B cell (primary cell): ENCODE measurements at regions not wholly inside any gene's neighbourhood (a gene's known extent, or its start where the extent isn't known, plus 50 kb on each side); places are given as distances from the start of the nearest gene placed in this dataset.

Experiments used
- ATAC-seq: fragments of 200-7000 bp; cut with Tn5 transposase; one replicate; pipeline ENCODE4 v1.10.0; 2021; ENCODE audit warnings: low read depth, mild to moderate bottlenecking, moderate number of reproducible peaks, moderate library complexity
- CTCF ChIA-PET: fragments of 350-600 bp; sonication (Branson Sonifier 250); formaldehyde crosslinking; loops from one replicate; lab custom pipeline; 2021; ENCODE audit warnings: antibody characterized with exemption, inconsistent platforms; lab: Charles Lee
- POLR2A ChIA-PET: fragments of 350-600 bp; sonication (Branson Sonifier 250); formaldehyde crosslinking; loops from one replicate; lab custom pipeline; 2021; ENCODE audit warnings: antibody characterized with exemption; lab: Charles Lee
- DNase-seq: peaks from one replicate; pipeline ENCODE4 v3.0.0; 2013
- H2AFZ ChIP-seq: 2 replicates; pipeline ENCODE4 v1.6.1; 2012; ENCODE audit warnings: mild to moderate bottlenecking, low read depth, low read length; ENCODE audit not compliant: insufficient read depth, poor library complexity, severe bottlenecking
- H3K27ac ChIP-seq, 2 donors: 1 replicate in 1 of 2; 2 replicates in 1 of 2; pipeline ENCODE4 v1.5.1; 2012 to 2013; ENCODE audit warnings: low read length in 2 of 2, mild to moderate bottlenecking in 2 of 2, moderate library complexity in 1 of 2
- H3K27me3 ChIP-seq, 4 experiments: fragments of 200-600 bp in 1 of 4; sonication (generic) in 1 of 4; replicated peaks in 1 of 4; 1 replicate in 2 of 4; 2 replicates in 2 of 4; pipeline versions ENCODE4 v1.6.1 to v1.7.0; 2013 to 2016; ENCODE audit warnings: low read length in 3 of 4, mild to moderate bottlenecking in 2 of 4, mixed read lengths in 1 of 4, moderate library complexity in 1 of 4; ENCODE audit not compliant: insufficient read depth in 4 of 4, control insufficient read depth in 3 of 4; ENCODE audit errors: control extremely low read depth in 1 of 4
- H3K36me3 ChIP-seq, 2 experiments: replicated peaks in 1 of 2; 1 replicate in 1 of 2; 2 replicates in 1 of 2; pipeline versions ENCODE4 v1.6.1 to v1.7.1; 2013; ENCODE audit warnings: low read length in 1 of 2; ENCODE audit not compliant: insufficient read depth in 2 of 2, control insufficient read depth in 1 of 2; ENCODE audit errors: control extremely low read depth in 1 of 2, extremely low read depth in 1 of 2
- H3K4me1 ChIP-seq, 2 donors: fragments of 200-600 bp in 1 of 2; sonication (generic) in 1 of 2; 1 replicate in 1 of 2; 2 replicates in 1 of 2; pipeline versions ENCODE4 v1.5.1 to v1.6.1; 2013 to 2017; ENCODE audit warnings: low read length in 2 of 2; ENCODE audit not compliant: control insufficient read depth in 2 of 2, insufficient read depth in 2 of 2
- H3K4me2 ChIP-seq: replicated peaks from 2 replicates; pipeline ENCODE3; 2012; ENCODE audit warnings: mild to moderate bottlenecking, low read depth, low read length; ENCODE audit not compliant: poor library complexity, severe bottlenecking
- H3K4me3 ChIP-seq, 5 experiments: fragments of 200-600 bp in 1 of 5; sonication (generic) in 1 of 5; 1 replicate in 3 of 5; 2 replicates in 2 of 5; pipeline versions ENCODE4 v1.5.1 to v1.7.0; 2011 to 2016; ENCODE audit warnings: low read length in 4 of 5, mild to moderate bottlenecking in 4 of 5, low read depth in 2 of 5, control low read depth in 1 of 5, moderate library complexity in 1 of 5; ENCODE audit not compliant: insufficient read depth in 1 of 5; ENCODE audit errors: control extremely low read depth in 1 of 5, extremely low read depth in 1 of 5
- H3K79me2 ChIP-seq: fragments of 200-600 bp; sonication (generic); one replicate; pipeline ENCODE4 v1.6.0; 2016; ENCODE audit warnings: low read length; ENCODE audit not compliant: control insufficient read depth, insufficient read depth
- H3K9ac ChIP-seq: fragments of 200-600 bp; sonication (generic); 2 replicates; pipeline ENCODE4 v1.6.1; 2017; ENCODE audit warnings: mild to moderate bottlenecking, low read length, moderate library complexity
- H3K9me3 ChIP-seq, 3 donors: one replicate each; pipeline versions ENCODE4 v1.6.1 to v1.7.1; 2013; ENCODE audit warnings: low read length in 2 of 3; ENCODE audit not compliant: control insufficient read depth in 2 of 3, insufficient read depth in 1 of 3; ENCODE audit errors: control extremely low read depth in 1 of 3
- H4K20me1 ChIP-seq: 2 replicates; pipeline ENCODE4 v1.6.0; 2012; ENCODE audit warnings: mild to moderate bottlenecking, low read length; ENCODE audit not compliant: insufficient read depth, control insufficient read depth, poor library complexity, severe bottlenecking
- H3K27ac Mint-ChIP-seq: one replicate; pipeline ENCODE4 v1.8.0; 2021; ENCODE audit warnings: mixed read lengths
- H3K27me3 Mint-ChIP-seq: one replicate; pipeline ENCODE4 v1.8.0; 2021; ENCODE audit warnings: mixed read lengths
- H3K4me1 Mint-ChIP-seq: one replicate; pipeline ENCODE4 v1.8.0; 2021; ENCODE audit warnings: mixed read lengths
- H3K4me3 Mint-ChIP-seq: one replicate; pipeline ENCODE4 v1.8.0; 2021; ENCODE audit warnings: mixed read lengths
- H3K9me3 Mint-ChIP-seq: one replicate; pipeline ENCODE4 v1.8.0; 2022; ENCODE audit warnings: mixed read lengths; ENCODE audit not compliant: insufficient read depth
- CTCF ChIP-seq: fragments of 200-600 bp; IDR thresholded peaks from one replicate; pipeline ENCODE4 v1.8.0; 2022; ENCODE audit warnings: antibody characterized with exemption, mild to moderate bottlenecking
- EZH2 ChIP-seq: IDR thresholded peaks from 2 replicates; pipeline ENCODE4 v1.6.1; 2012; ENCODE audit warnings: borderline replicate concordance, low read depth, mild to moderate bottlenecking, moderate library complexity, low read length; ENCODE audit not compliant: insufficient read depth, poor library complexity, severe bottlenecking
- WGBS: methylation state at CpG from one replicate; pipeline ENCODE4 v1.1.5; 2013; ENCODE audit warnings: missing lambda C conversion rate; ENCODE audit not compliant: insufficient coverage; 5-methylcytosine and 5-hydroxymethylcytosine counted together
- intact Hi-C: fragments of 100-400 bp; cut with micrococcal nuclease; formaldehyde crosslinking; loops from one replicate; pipeline ENCODE4 v1.10.0; 2022

GRCh38 chr6:9581155-9581554 lies 833.7 kb downstream of the TFAP2A start:
- intact Hi-C loops = no loop called here
- DNase-seq = no peak
- no peaks in the 10 kb centered on the region for H3K4me1 ChIP-seq
- no peak overlapping the region for H3K4me2 ChIP-seq
- no peak overlapping the region for H3K27ac ChIP-seq
- CTCF ChIA-PET = no interaction called here
- H3K36me3 ChIP-seq = no peaks in the 10 kb centered on the region
- no peaks in the 10 kb centered on the region for H4K20me1 ChIP-seq
- Mint-ChIP-seq H3K27ac (no peak overlapping the region), H3K9me3 (peaks cover 2% of the 10 kb centered on the region), H3K4me1 (no peaks in the 10 kb centered on the region), H3K4me3 (no peak overlapping the region), H3K27me3 (no peaks in the 10 kb centered on the region)
- POLR2A ChIA-PET = no interaction called here
- TF ChIP-seq EZH2 = no peak
- no peak for TF ChIP-seq CTCF
- no peaks in the 10 kb centered on the region for H3K9me3 ChIP-seq
- H3K79me2 ChIP-seq = no peaks in the 10 kb centered on the region
- no peak overlapping the region for H3K9ac ChIP-seq
- H2AFZ ChIP-seq = no peak overlapping the region
- no peaks in the 10 kb centered on the region for H3K27me3 ChIP-seq
- no peak for ATAC-seq
- no peak overlapping the region for H3K4me3 ChIP-seq

DNA sequence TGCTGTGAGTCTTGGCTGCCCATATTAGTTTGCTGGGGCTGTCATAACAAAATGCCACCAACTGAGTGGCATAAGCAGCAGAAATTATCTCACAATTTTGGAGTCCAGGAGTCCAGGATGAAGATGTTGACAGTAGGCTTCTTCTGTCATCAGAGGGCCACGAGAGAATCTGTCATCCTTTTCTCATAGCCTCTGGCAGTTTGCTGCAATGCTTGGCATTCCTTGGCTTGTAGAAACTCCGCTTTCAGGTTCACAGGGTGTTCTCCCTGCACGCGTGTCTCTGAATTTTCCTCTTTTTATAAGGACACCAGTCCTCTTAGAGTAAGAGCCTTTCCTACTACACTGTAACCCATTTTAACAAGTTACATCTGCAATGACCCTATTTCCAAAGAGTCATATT lies 838.4 kb downstream of the TFAP2A start:
- Histone ChIP-seq H3K4me2 (no peak overlapping the region), H3K4me1 (no peaks in the 10 kb centered on the region), H3K27ac (no peak overlapping the region), H3K27me3 (no peaks in the 10 kb centered on the region), H3K4me3 (no peak overlapping the region), H3K79me2 (no peaks in the 10 kb centered on the region), H3K9me3 (no peaks in the 10 kb centered on the region), H3K9ac (no peak overlapping the region), H2AFZ (no peak overlapping the region), H3K36me3 (no peaks in the 10 kb centered on the region), H4K20me1 (no peaks in the 10 kb centered on the region)
- POLR2A ChIA-PET = no interaction called here
- peaks cover 2% of the 10 kb centered on the region for H3K9me3 Mint-ChIP-seq
- intact Hi-C loops = no loop called here
- no peaks in the 10 kb centered on the region for H3K27me3 Mint-ChIP-seq
- TF ChIP-seq EZH2 = no peak
- TF ChIP-seq CTCF = no peak
- ATAC-seq (no peak), DNase-seq (no peak)
- CTCF ChIA-PET = no interaction called here
- H3K27ac Mint-ChIP-seq = no peak overlapping the region
- no peak overlapping the region for H3K4me3 Mint-ChIP-seq
- WGBS = 94% methylated on average over 4 of the region's 4 CpGs
- H3K4me1 Mint-ChIP-seq = no peaks in the 10 kb centered on the region
